ENCODE measurements at regions not wholly inside any gene's neighbourhood (a gene's known extent, or its start where the extent isn't known, plus 50 kb on each side); places are given as distances from the start of the nearest gene placed in this dataset.

DNA sequence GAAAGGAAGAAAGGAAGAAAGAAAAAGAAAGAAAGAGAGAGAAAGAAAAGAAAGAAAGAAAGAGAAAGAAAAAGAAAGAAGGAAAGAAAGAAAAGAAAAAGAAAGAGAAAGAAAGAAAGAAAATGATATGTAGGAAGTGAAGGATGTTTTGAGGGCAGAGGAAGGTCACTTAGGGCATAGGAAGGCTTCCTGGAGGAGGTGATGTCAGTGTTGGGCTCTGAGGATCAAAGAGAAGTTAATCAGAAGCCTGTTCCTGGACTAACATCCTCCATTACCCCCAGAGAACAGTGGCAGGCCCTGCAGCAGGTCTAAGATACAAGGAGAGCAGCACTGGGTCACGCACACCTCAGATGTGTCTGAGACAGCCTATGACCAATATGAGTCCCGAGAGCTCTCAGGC lies 54.7 kb upstream of the CALN1 start:
- TF ChIP-seq POLR2A (IDR thresholded peaks at IDR 0.05): no peak
- TF ChIP-seq, protein P1, sequence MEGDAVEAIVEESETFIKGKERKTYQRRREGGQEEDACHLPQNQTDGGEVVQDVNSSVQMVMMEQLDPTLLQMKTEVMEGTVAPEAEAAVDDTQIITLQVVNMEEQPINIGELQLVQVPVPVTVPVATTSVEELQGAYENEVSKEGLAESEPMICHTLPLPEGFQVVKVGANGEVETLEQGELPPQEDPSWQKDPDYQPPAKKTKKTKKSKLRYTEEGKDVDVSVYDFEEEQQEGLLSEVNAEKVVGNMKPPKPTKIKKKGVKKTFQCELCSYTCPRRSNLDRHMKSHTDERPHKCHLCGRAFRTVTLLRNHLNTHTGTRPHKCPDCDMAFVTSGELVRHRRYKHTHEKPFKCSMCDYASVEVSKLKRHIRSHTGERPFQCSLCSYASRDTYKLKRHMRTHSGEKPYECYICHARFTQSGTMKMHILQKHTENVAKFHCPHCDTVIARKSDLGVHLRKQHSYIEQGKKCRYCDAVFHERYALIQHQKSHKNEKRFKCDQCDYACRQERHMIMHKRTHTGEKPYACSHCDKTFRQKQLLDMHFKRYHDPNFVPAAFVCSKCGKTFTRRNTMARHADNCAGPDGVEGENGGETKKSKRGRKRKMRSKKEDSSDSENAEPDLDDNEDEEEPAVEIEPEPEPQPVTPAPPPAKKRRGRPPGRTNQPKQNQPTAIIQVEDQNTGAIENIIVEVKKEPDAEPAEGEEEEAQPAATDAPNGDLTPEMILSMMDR (IDR thresholded peaks at IDR 0.05): no peak
- H3K4me1 ChIP-seq: no peaks in the 10 kb centered on the region
- no peaks in the 10 kb centered on the region for H3K27me3 ChIP-seq
- DNase-seq: no peak
- no peaks in the 10 kb centered on the region for H3K9me3 ChIP-seq
- H3K36me3 ChIP-seq: no peaks in the 10 kb centered on the region
- intact Hi-C loops (cut with DNase I): no loop called here
- 79 to 82% methylated on average over 2 of the region's 2 CpGs for WGBS, 2 donors
- no peak overlapping the region for H3K27ac ChIP-seq
- H3K4me3 ChIP-seq (replicated peaks in 1 of 3): no peak overlapping the region

DNA sequence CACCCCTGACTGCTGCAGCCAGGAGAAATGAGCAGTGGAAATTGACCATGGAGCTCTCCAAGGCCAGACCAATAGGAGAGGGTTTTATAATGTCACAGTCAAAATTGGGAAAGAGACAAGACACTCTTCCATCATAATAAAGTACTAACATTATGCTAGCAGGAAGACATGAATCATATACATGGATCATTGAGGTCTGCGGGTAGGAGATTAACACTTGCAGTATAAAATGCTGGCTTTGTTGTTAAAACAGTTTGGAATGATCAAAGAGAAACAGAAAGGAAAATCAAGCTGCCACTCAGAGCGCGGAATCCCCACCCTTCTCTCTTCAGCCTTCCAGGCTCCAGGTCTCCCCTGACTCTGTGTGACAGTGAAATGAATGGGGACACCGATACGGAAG lies 53.4 kb upstream of the CALN1 start:
- H3K9me3 ChIP-seq: no peaks in the 10 kb centered on the region
- DNase-seq: no peak
- no peaks in the 10 kb centered on the region for H3K4me1 ChIP-seq
- no peaks in the 10 kb centered on the region for H3K27me3 ChIP-seq
- WGBS, 2 donors: 79 to 87% methylated on average over 5 of the region's 5 CpGs
- H3K27ac ChIP-seq: no peak overlapping the region
- no peaks in the 10 kb centered on the region for H3K36me3 ChIP-seq
- H3K4me3 ChIP-seq (replicated peaks in 1 of 3): no peak overlapping the region
- TF ChIP-seq, protein P1 (IDR thresholded peaks at IDR 0.05): no peak
- TF ChIP-seq POLR2A (IDR thresholded peaks at IDR 0.05): no peak
- intact Hi-C loops (cut with DNase I): no loop called here

DNA sequence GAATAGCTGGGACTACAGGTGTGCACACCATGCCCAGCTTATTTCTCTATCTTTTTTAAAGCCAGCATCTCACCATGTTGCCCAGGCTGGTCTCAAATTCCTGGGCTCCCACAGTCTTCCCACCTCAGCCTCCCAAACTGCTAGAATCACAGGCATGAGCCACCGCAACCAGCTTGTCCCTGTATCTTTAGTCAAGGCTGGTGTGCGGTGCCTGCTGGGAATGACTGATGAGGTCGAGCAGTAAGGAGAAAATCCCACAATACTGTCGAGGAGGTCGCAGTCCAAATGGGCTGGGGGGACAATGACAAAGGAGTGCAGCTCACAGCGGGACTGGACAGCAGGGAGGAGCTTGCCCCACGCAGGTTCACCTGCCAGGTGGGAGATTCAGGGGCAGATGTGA lies 50.2 kb upstream of the CALN1 start:
- TF ChIP-seq, protein P1 (IDR thresholded peaks at IDR 0.05): no peak
- no peak for TF ChIP-seq POLR2A (IDR thresholded peaks at IDR 0.05)
- DNase-seq: no peak
- H3K27ac ChIP-seq: no peak overlapping the region
- H3K4me3 ChIP-seq (replicated peaks in 1 of 3): no peak overlapping the region
- WGBS, 2 donors: 77 to 78% methylated on average over 7 of the region's 7 CpGs
- no peaks in the 10 kb centered on the region for H3K9me3 ChIP-seq
- intact Hi-C loops (cut with DNase I): no loop called here
- no peaks in the 10 kb centered on the region for H3K27me3 ChIP-seq
- H3K4me1 ChIP-seq: no peaks in the 10 kb centered on the region
- no peaks in the 10 kb centered on the region for H3K36me3 ChIP-seq
